GF-D8 (cell line): ENCODE measurements at regions not wholly inside any gene's neighbourhood (a gene's known extent, or its start where the extent isn't known, plus 50 kb on each side); places are given as distances from the start of the nearest gene placed in this dataset.
"Not testable (repeated sequence)": the region's sequence is repeated elsewhere in the genome, so short reads cannot be mapped to it uniquely, and the experiment has no call there.

Experiments used
- DNase-seq: peaks from one replicate; lab custom pipeline; 2025; lab: John Stamatoyannopoulos, UW

GRCh38 chr10:64574371-64574770, 1053.2 kb downstream of the REEP3 start:
- no peak for DNase-seq

DNA sequence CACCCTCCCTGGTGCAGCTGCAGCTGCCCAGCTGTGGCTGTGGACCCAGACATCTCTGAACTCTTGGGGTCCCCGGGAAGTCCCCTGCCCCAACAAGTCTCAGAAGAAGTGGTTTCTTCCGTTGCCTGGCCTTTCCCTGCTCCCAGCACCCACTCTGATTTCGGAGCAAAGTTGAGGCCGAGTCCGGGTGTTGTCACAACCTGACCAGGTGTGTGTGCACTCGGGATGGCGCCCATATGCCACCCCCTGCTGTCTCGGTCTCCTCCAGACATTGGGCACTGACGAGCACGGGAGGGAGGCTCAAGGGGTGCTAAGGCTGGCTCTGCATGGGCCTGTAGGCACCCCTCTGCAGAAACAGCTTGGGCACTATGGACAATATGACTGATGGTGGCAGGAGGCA, 1055.3 kb downstream of the REEP3 start:
- DNase-seq = no peak

GRCh38 chr10:64578757-64579156, 1057.6 kb downstream of the REEP3 start:
- DNase-seq = not testable (repeated sequence)

DNA sequence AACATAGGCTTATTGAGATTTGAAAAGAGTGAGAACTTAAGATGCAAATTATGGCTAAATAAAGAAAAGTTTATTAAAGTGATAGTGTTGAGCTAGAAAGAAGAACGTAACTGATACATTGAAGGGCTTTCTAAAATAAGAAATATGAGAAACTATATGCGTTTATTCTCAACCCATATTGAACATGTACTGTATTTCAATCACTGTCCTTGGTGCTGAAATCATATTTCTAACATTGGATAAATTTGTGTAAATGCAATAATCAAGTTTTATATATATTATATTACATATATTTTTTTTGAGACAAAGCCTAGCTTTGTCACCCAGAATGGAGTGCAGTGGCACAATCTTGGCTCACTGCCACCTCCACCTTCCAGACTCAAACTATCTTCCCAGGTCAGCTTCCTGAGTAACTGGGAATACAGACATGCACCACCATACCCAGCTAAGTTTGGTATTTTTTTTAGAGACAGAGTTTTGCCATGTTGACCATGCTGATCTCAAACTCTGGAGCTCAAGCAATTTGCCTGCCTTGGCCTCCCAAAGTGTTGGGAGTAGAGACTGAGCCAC, 1065.8 kb downstream of the REEP3 start:
- DNase-seq = no peak

DNA sequence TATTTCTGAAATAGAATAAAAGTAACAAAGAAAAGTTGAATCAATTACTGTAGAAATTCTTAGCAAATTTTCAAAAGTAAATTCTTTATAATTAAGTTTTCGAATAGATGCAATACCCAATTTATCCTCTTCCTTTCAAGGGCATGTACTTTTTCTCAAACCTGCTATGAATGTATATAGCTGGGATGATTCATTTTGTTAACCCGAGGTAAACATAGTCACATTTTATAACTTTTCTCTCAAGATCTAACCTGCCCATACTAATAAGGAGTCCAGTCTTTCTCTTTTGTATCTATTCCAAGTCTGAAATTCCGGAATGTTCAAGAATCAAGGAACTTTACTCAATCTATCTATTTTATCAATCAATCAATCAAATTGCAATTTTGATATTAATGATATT, 1072.9 kb downstream of the REEP3 start:
- DNase-seq = no peak

DNA sequence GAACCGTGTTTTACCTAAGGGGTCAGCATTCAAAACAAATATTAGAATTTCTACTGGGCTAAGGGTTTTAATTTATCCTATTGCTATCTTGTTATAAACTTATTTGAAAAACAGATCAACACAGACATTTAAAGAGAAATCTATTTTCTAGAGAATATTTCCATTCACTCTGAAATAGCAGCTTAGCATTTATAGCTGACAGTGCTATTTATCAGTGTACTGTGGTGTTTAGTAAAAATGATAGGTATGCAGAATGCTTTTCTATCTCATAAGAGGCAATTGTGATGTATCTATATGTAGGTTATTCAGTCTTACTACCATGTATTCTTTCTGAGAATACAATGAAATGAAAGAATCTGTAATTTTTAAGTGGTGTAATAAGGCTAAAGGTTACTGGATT, 1077.4 kb downstream of the REEP3 start:
- DNase-seq = no peak

- DNase-seq = no peak
Measured at GRCh38 chr10:64601298-64601697, 1080.1 kb downstream of the REEP3 start.

DNA sequence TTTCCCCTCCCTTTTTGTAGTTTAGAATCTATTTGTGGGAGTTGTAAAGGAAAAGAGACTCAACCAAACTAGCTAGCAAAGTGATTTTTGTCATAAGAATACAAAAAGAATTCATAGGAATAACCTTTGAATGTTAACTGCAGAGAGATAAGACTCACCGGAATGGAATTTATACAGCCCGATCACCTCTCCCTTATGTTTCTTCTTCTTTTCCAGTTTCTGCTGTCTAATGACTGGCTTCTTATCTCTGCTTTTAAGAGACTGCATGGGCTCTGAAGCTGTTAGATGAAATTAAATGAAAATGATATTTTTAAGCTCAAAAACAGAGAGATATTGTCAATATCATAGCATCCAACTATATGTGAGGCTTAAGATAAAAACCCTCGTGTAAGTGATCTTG, 1095.9 kb downstream of the REEP3 start:
- DNase-seq = no peak

GRCh38 chr10:64619102-64619501, 1097.9 kb downstream of the REEP3 start:
- no peak for DNase-seq

DNA sequence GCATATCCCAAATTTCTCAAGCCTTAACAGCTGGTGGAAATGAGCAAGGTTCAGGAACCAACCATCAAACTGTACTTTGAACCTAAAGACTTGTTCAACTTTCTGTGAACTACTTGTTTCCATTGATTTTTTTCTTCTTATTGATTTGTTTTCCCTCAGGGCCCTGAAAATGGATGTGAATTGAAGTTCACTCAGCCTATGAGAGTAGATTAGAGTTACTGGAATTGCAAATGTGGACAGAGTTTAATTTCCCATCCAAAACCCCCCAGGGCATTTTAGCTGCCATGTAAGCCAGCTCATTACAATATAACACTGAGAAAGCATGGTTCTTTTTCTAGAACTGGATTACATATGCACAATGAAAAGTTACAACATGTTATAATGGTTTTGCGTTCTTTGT, 1105.7 kb downstream of the REEP3 start:
- no peak for DNase-seq

DNA sequence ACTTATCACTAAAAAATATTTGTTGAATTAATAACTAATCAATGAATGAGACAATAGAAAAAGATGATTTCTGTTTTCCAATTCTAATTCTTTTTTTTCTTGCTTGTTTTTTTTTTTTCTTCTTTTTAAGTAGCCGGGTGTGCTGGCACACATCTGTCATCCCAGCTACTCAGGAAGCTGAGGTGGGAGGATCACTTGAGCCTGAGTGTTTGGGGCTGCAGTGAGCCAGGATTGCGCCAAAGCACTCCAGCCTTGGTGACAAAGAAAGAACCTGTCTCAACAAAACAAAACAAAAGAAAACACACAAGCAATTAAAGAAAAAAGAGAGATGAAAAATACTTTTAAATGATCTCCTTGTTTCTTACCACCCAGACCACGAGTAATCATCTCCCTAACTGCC, 1109.3 kb downstream of the REEP3 start:
- DNase-seq = no peak

DNA sequence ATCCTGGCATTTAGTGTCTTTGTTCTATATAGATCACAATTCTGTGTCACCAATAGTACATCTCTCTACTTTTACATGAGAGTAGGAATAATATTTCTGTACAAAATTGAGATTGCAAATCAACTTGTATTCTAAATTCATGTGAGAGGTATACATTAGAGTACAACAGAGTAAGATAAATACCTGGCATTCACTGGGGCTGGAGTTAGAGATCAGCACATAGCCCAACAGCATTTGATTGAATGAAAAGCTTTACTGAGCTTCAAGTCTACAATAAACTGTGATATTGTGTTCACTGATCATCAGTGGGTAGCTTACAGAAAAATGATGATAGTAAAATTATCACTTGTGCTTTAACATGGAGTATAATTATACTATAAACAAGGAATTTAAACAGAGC, 1114.7 kb downstream of the REEP3 start:
- no peak for DNase-seq

DNA sequence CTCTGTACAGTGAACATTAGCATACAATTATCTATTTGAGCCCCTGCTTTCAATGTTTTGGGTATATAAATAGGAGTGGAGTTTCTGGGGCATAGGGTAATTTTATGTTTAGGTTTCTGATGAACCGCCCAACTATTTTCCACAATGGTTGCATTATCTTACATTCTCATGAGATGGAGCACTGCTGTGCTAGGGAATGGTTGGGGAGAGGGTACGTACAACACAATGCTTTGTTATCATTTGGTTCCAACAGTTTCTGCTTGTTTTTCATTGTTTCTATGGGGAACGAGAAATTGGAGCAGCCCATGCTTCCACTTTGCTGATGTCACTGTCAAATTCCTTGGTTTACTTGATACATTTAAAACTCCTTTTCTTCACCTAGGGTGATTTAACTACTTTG, 1115.3 kb downstream of the REEP3 start:
- no peak for DNase-seq

DNA sequence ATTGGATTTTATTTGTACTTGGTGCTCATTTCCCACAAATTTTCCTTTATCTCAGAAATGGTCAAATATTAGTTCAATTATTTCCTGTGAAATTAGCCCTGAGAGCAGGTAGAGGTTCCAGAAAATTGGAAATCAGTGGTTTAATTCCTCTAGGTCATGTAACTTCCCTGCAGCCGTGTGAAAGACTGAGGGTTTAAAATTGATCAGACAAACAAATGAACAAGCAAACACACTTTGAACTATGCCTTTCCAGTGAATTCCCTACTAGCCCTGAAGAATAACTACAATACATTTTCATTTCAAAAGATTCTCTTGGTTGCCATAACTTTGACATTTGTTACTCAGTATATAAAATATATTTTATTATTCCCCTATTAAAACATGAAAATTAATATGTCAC, 1116.7 kb downstream of the REEP3 start:
- DNase-seq = no peak

- no peak for DNase-seq
Measured at GRCh38 chr10:64648915-64649314, 1127.7 kb downstream of the REEP3 start.

DNA sequence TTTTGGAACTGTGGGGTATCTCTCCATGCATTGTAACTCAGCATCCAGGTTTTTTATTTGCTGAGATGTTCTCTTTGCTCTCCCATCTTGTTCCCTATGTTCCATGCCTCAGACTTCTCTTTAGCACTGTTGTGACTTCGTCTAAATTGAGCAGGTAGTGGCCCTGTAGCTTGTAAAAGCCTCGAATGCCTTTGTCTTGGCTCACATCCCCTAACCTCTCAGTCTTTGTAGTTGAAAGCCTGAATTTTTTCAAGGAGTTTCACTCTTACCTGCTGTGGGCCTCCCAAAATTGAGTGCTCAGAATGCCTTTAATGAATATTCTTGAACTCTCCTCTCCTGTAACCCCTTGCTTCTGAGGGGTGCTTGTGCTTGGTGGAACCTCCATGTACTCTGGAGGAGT, 1137.3 kb downstream of the REEP3 start:
- DNase-seq = no peak

DNA sequence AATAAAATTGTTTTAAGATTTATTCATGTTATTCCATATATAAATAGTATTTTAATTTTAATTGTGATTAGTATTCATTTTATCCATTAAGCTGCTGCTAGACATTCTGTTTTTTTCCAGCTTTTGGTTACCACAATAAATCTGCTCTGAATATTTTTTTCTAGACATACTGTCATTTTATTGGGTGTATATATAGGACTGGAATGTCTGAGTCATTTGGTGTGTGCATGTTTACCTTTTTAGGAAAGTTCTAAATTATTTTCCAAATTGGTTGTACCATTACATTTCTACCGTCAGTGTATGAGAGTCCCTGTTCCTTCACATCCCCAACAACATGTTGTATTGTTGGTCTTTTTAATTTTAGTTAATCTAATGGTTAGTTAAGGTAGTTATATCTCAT, 1138.1 kb downstream of the REEP3 start:
- no peak for DNase-seq

DNA sequence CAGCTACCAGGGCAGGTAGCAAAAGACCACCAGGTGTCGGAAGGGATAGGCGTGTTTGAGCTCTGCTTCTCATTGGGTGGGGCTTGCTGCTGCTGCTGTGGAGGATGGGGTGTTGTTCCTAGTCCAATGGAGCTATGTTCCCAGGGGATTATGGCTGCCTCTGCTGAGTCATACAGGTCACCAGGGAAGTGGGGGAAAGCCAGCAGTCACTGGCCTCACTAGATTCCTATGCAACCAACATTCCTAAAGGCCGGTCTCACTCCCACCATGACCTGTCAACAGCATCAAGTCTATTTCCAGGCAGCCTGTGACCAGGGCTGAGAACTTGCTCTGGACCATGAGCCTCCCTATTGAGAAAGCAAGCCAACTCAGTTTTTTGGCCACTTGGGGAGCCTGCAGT, 1160.8 kb downstream of the REEP3 start:
- no peak for DNase-seq

DNA sequence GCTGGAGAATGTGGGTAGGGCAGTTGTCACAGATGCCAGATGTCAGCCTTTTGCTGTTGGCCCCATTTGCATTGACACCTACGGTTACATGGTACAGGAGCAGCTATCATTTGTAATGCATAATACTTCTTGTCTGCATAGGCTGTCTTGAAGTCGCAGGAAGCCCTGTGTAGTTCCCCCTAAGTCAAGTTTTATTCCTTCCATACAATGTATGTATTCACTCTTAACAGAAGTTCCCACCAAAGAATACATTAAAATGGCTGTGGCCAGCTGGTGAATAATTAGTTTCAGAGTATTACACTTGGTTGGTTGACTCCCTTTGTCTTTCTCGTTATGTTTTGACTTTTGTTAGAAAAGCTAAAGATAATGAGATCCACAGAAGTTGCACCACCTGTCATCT, 1169.0 kb downstream of the REEP3 start:
- DNase-seq = no peak

- no peak for DNase-seq
Measured at GRCh38 chr10:64699244-64699643, 1178.0 kb downstream of the REEP3 start.

GRCh38 chr10:64702086-64702485, 1180.9 kb downstream of the REEP3 start:
- DNase-seq = not testable (repeated sequence)

DNA sequence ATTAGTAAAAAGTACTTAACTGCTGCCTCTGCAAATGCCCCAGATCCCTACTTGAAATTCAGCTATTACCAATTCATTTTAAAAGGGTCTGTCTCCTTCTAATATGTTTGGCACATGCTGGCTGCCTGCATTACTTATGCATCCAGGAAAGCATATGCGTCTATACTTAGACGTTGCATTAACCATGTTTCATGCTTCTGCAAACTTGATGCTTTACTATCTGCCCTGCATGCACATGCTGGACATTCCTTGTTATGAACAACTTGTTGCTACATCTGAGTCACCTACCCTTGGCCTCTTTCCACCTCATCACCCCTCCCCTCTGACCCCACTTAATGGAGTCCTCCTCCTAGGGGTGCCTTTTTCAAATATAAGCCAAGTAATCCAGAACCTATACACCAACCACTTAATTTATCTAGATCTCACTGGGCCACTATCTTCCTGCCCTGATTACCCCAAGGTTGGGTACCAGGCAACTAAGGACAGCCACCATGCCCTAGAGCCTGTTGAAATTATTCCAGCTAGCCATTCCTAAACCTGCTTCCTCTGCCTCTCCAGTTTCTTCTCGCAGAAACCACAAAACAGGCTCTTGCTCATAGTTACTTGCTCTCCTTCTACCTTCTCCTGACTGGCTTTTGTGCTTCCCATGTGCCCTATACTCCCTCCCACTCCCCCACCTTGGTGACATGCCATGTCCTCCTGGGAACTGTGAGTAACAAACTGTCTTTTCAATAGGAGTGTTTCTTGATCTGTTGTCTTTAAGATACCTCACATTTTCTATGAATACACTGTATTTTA, 1187.9 kb downstream of the REEP3 start:
- no peak for DNase-seq

DNA sequence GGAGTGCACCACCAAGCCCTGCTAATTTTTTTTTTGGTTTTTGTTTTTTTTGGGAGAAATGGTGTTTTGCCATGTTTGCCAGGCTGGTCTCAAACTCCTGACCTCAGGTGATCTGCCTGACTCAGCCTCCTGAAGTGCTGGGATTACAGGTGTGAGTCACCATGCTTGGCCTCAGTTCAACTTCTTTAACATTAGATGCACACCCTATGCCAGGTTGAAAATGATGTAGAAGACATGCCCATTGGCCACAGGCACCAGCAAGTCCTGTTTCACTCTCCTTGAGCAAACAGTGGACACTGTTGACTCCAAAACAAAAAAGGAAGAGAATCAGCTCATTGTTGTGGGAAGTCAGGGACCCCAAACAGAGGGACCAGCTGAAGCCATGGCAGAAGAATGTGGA, 1205.3 kb downstream of the REEP3 start:
- no peak for DNase-seq

GRCh38 chr10:64731016-64731415, 1209.8 kb downstream of the REEP3 start:
- DNase-seq = no peak
